OCI-LY1 (cell line): ENCODE measurements at regions not wholly inside any gene's neighbourhood (a gene's known extent, or its start where the extent isn't known, plus 50 kb on each side); places are given as distances from the start of the nearest gene placed in this dataset.

Experiments
- H2AFZ ChIP-seq: fragments of 200-600 bp; sonication (generic), shearing (Covaris generic); 2 replicates; pipeline ENCODE4 v1.6.0; 2014; ENCODE audit warnings: antibody characterized with exemption, mild to moderate bottlenecking, low read length
- H3F3A ChIP-seq: fragments of 200-600 bp; sonication (generic), shearing (Covaris generic); 2 replicates; pipeline ENCODE4 v1.6.0; 2014; ENCODE audit warnings: mild to moderate bottlenecking, antibody characterized with exemption, low read length, moderate library complexity; ENCODE audit not compliant: insufficient read depth
- H3K27ac ChIP-seq: fragments of 200-600 bp; sonication (generic); 2 replicates; pipeline ENCODE4 v1.5.1; 2014; ENCODE audit warnings: low read length, mixed run types, mild to moderate bottlenecking, low read depth; ENCODE audit not compliant: poor library complexity, severe bottlenecking
- H3K27me3 ChIP-seq: fragments of 200-600 bp; sonication (generic); 2 replicates; pipeline ENCODE4 v1.6.0; 2014; ENCODE audit warnings: antibody characterized with exemption, mild to moderate bottlenecking, low read length, moderate library complexity; ENCODE audit not compliant: insufficient read depth
- H3K36me3 ChIP-seq: fragments of 200-600 bp; sonication (generic); 2 replicates; pipeline ENCODE4 v1.6.1; 2014; ENCODE audit warnings: mild to moderate bottlenecking, antibody characterized with exemption, low read length, moderate library complexity, mixed read lengths; ENCODE audit not compliant: insufficient read depth
- H3K4me1 ChIP-seq: fragments of 200-600 bp; sonication (generic); 2 replicates; pipeline ENCODE4 v1.5.1; 2014; ENCODE audit warnings: mild to moderate bottlenecking, low read length, moderate library complexity; ENCODE audit not compliant: insufficient read depth, severe bottlenecking
- H3K4me2 ChIP-seq: fragments of 200-600 bp; sonication (generic), shearing (Covaris generic); 2 replicates; pipeline ENCODE4 v1.6.1; 2014; ENCODE audit warnings: low read length
- H3K4me3 ChIP-seq: fragments of 200-600 bp; sonication (generic); 2 replicates; pipeline ENCODE4 v1.5.1; 2014; ENCODE audit warnings: low read length, low read depth, mild to moderate bottlenecking, mixed read lengths; ENCODE audit not compliant: poor library complexity, severe bottlenecking
- H3K79me2 ChIP-seq: fragments of 200-600 bp; shearing (Covaris generic); 2 replicates; pipeline ENCODE4 v1.6.1; 2016; ENCODE audit warnings: mixed run types, low read length, mixed read lengths; ENCODE audit not compliant: insufficient read depth
- H3K9ac ChIP-seq: fragments of 200-600 bp; sonication (generic), shearing (Covaris generic); 2 replicates; pipeline ENCODE4 v1.6.1; 2014; ENCODE audit warnings: mild to moderate bottlenecking, low read length, mixed read lengths
- H3K9me2 ChIP-seq: fragments of 200-600 bp; sonication (generic), shearing (Covaris generic); 2 replicates; pipeline ENCODE4 v1.6.1; 2014; ENCODE audit warnings: low read depth, mild to moderate bottlenecking, low read length, mixed read lengths
- H3K9me3 ChIP-seq: fragments of 200-600 bp; shearing (Covaris generic); 2 replicates; pipeline ENCODE4 v1.6.1; 2014; ENCODE audit warnings: low read length, mixed read lengths
- H4K20me1 ChIP-seq: fragments of 200-600 bp; sonication (generic), shearing (Covaris generic); 2 replicates; pipeline ENCODE4 v1.6.0; 2016; ENCODE audit warnings: mild to moderate bottlenecking, low read length; ENCODE audit not compliant: insufficient read depth
- CTCF ChIP-seq: fragments of 200-600 bp; sonication (generic), shearing (Covaris generic); IDR thresholded peaks from 2 replicates; pipeline ENCODE4 v1.5.1; 2017; ENCODE audit warnings: mild to moderate bottlenecking, antibody characterized with exemption, low read length, moderate library complexity, mixed read lengths
- EZH2 ChIP-seq: fragments of 200-600 bp; sonication (generic), shearing (Covaris generic); IDR thresholded peaks from 2 replicates; pipeline ENCODE4 v1.8.0; 2017; ENCODE audit warnings: borderline replicate concordance, mixed run types, mild to moderate bottlenecking, antibody characterized with exemption, low read length, moderate library complexity, mixed read lengths

GRCh38 chr4:19677211-19677610 is 574.5 kb upstream of the SLIT2 start:
- H3K79me2 ChIP-seq, result no peaks in the 10 kb centered on the region
- H4K20me1 ChIP-seq, result no peaks in the 10 kb centered on the region
- H3K4me1 ChIP-seq, result peaks cover 39% of the 10 kb centered on the region
- no peak overlapping the region for H3K4me2 ChIP-seq
- no peaks in the 10 kb centered on the region for H3K9me3 ChIP-seq
- H3K9me2 ChIP-seq, result no peaks in the 10 kb centered on the region
- TF ChIP-seq CTCF (no peak), EZH2 (no peak)
- H3K36me3 ChIP-seq, result no peaks in the 10 kb centered on the region
- no peaks in the 10 kb centered on the region for H3K27me3 ChIP-seq
- H3K4me3 ChIP-seq, result no peak overlapping the region
- no peaks in the 10 kb centered on the region for H3F3A ChIP-seq
- H2AFZ ChIP-seq, result no peak overlapping the region
- H3K27ac ChIP-seq, result no peak overlapping the region
- no peak overlapping the region for H3K9ac ChIP-seq

GRCh38 chr4:19675172-19675811 is 576.4 kb upstream of the SLIT2 start:
- TF ChIP-seq EZH2, result no peak
- TF ChIP-seq CTCF, result no peak
- peaks cover 24% of the 10 kb centered on the region for H3K4me1 ChIP-seq
- H3K36me3 ChIP-seq, result no peaks in the 10 kb centered on the region
- no peak overlapping the region for H3K9ac ChIP-seq
- H3K9me2 ChIP-seq, result no peaks in the 10 kb centered on the region
- no peak overlapping the region for H3K4me3 ChIP-seq
- peak overlapping the region; percentile 87 for H3K27ac ChIP-seq
- no peaks in the 10 kb centered on the region for H3K27me3 ChIP-seq
- no peaks in the 10 kb centered on the region for H4K20me1 ChIP-seq
- H3K4me2 ChIP-seq, result peak overlapping the region; percentile 16; the same call in 1 of the 2 replicates
- H2AFZ ChIP-seq, result no peak overlapping the region
- H3F3A ChIP-seq, result no peaks in the 10 kb centered on the region
- no peaks in the 10 kb centered on the region for H3K79me2 ChIP-seq
- H3K9me3 ChIP-seq, result no peaks in the 10 kb centered on the region

DNA sequence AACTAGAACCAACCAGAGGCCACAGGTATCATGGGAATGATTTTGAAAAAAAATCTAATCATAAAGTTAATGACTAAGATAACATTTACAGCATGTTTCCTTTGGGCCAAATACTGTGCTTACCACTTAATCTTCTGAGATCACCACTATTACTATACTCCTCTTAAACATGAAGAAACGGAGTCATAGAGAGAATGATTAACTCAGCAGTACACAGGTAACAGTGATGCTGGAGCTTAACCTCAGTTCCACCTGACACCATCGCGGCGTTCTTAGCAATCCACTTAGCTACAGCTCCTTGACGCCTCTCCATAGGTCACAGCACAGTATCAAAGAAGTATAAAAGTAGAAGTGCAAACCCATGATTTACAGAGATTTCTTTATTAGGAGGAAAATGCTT is 592.6 kb upstream of the SLIT2 start:
- H3K79me2 ChIP-seq, result no peaks in the 10 kb centered on the region
- no peaks in the 10 kb centered on the region for H4K20me1 ChIP-seq
- no peaks in the 10 kb centered on the region for H3K27me3 ChIP-seq
- no peak overlapping the region for H3K4me3 ChIP-seq
- H2AFZ ChIP-seq, result no peak overlapping the region
- H3K9me3 ChIP-seq, result no peaks in the 10 kb centered on the region
- no peak overlapping the region for H3K9ac ChIP-seq
- TF ChIP-seq EZH2 (no peak), CTCF (no peak)
- H3K27ac ChIP-seq, result no peak overlapping the region
- no peak overlapping the region for H3K4me2 ChIP-seq
- no peaks in the 10 kb centered on the region for H3K4me1 ChIP-seq
- no peaks in the 10 kb centered on the region for H3K36me3 ChIP-seq
- H3F3A ChIP-seq, result no peaks in the 10 kb centered on the region
- no peaks in the 10 kb centered on the region for H3K9me2 ChIP-seq
